Peyer's patch (tissue), 4 donors: ENCODE measurements at regions not wholly inside any gene's neighbourhood (a gene's known extent, or its start where the extent isn't known, plus 50 kb on each side); places are given as distances from the start of the nearest gene placed in this dataset.
"Not testable (repeated sequence)": the region's sequence is repeated elsewhere in the genome, so short reads cannot be mapped to it uniquely, and the experiment has no call there.

Experiments
- POLR2A ChIP-seq, 2 donors: fragments of 450-650 bp; IDR thresholded peaks; one replicate each; pipeline ENCODE4 v1.5.1; 2017; ENCODE audit warnings: antibody characterized with exemption in 2 of 2, mild to moderate bottlenecking in 2 of 2, moderate library complexity in 2 of 2
- TF ChIP-seq, protein P1 (sequence below), 6 experiments: fragments of 450-650 bp in 4 of 6; fragments of 200-600 bp in 2 of 6; sonication (generic) in 1 of 6; IDR thresholded peaks; one replicate each; pipeline ENCODE4 v1.5.1; 2017 to 2019; ENCODE audit warnings: antibody characterized with exemption in 6 of 6, mild to moderate bottlenecking in 3 of 6, moderate library complexity in 1 of 6

DNA sequence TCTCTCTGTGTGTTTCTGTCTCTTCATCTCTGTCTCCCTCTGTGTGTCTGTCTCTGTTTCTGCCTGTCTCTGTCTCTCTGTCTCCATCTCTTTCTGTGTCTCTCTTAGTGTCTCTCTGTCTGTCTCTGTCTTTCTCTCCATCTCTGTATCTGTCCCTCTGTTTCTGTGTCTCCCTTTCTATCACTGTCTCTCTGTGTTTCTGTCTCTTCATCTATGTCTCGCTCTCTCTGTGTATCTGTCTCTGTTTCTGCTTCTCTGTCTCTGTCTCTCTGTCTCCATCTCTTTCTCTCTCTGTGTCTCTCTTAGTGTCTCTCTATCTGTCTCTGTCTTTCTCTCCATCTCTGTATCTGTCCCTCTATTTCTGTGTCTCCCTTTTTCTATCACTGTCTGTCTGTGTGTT is 4479.1 kb upstream of the OR11H1 start:
- TF ChIP-seq, protein P1, sequence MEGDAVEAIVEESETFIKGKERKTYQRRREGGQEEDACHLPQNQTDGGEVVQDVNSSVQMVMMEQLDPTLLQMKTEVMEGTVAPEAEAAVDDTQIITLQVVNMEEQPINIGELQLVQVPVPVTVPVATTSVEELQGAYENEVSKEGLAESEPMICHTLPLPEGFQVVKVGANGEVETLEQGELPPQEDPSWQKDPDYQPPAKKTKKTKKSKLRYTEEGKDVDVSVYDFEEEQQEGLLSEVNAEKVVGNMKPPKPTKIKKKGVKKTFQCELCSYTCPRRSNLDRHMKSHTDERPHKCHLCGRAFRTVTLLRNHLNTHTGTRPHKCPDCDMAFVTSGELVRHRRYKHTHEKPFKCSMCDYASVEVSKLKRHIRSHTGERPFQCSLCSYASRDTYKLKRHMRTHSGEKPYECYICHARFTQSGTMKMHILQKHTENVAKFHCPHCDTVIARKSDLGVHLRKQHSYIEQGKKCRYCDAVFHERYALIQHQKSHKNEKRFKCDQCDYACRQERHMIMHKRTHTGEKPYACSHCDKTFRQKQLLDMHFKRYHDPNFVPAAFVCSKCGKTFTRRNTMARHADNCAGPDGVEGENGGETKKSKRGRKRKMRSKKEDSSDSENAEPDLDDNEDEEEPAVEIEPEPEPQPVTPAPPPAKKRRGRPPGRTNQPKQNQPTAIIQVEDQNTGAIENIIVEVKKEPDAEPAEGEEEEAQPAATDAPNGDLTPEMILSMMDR (IDR thresholded peaks at IDR 0.05), result not testable (repeated sequence)
- not testable (repeated sequence) for TF ChIP-seq POLR2A (IDR thresholded peaks at IDR 0.05)
